ENCODE measurements at regions not wholly inside any gene's neighbourhood (a gene's known extent, or its start where the extent isn't known, plus 50 kb on each side); places are given as distances from the start of the nearest gene placed in this dataset.

DNA sequence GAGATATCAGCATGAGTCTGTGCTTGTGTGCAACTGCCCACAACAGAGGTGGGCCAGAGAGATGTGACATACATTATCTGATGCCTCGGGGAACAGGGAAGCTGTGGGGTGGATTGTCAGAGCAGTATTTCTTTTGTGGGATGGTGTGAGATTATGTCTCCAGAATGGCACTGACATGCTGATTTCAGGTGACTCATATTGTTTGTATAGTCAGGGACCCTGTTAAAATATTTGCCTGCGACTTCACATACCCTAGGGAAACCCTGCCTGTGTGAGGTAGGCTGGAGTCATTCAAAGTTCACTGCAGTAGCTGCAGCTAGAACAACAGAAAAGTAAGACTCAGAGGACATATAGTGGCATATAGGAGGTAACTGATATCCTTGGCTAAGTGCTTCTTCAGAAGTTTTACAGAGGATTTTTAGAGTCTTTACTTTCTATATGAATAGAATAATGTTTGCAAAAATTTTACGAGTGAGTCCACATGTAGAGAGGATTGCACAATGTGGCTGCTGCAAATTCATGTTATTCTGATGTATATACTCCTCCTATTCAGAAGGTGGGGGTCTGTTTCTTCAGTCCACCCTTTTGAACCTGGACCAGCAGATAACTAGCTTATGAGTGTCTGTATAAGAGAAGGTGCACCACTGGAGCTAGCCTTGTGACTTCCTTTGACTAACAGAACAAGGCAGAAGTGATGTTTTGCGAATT is 89.3 kb downstream of the MACIR start:
- DNase-seq (ENCODE audit: low read depth) = no peak
- TF ChIP-seq, protein P1, sequence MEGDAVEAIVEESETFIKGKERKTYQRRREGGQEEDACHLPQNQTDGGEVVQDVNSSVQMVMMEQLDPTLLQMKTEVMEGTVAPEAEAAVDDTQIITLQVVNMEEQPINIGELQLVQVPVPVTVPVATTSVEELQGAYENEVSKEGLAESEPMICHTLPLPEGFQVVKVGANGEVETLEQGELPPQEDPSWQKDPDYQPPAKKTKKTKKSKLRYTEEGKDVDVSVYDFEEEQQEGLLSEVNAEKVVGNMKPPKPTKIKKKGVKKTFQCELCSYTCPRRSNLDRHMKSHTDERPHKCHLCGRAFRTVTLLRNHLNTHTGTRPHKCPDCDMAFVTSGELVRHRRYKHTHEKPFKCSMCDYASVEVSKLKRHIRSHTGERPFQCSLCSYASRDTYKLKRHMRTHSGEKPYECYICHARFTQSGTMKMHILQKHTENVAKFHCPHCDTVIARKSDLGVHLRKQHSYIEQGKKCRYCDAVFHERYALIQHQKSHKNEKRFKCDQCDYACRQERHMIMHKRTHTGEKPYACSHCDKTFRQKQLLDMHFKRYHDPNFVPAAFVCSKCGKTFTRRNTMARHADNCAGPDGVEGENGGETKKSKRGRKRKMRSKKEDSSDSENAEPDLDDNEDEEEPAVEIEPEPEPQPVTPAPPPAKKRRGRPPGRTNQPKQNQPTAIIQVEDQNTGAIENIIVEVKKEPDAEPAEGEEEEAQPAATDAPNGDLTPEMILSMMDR (conservative IDR thresholded peaks at IDR 0.05; ENCODE audit: low read depth, low read length) = no peak
- no peak overlapping the region for H3K4me3 ChIP-seq (ENCODE audit: low read depth, low read length)

DNA sequence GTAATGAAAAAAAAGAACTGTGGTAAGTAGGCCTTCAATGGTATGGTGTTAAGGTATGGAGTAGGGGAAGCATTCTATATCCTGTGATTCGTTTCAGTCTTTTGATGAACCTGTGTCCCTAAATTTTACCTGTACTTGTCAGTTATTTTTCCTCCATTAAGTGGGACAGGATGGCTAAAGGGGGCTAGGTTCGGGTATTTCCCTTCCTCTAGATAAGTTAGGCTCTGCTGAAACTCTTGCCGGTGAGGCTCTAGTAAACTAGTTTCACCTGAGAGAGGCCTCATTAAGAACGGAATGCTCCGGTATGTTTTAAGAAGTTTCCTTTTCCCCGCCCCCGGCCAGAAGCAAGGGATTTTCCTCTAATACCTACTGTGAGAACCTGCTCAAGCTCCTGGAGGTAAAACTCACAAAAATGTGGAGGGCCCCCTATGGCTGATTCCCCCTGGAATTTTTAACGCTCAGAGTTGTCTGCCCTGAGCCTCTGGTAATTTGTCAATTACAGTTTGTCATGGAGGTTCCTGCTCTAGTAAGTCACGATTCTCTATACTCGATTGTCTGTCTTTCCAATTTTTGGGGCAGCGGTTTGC is 87.7 kb downstream of the MACIR start:
- no peak for DNase-seq (ENCODE audit: low read depth)
- TF ChIP-seq, protein P1 (conservative IDR thresholded peaks at IDR 0.05; ENCODE audit: low read depth, low read length) = no peak

DNA sequence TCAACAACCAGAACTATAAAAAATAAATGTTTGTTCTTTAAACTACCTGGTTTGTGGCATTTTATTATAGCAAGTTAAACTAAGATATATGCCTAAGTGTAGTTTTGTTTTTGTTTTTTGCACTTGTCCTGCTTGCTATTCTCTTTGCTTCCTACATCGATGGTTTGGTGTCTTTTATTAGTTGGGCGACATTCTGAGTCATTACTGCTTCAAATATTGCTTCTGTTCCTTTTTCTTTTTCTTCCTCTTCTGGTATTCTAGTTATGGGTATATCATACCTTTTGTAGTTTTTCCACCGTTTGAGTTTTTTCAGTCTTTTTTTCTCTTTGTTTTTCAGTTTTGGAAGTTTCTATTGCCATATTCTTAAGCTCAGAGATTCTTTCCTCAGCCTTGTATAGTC is 86.9 kb downstream of the MACIR start:
- no peak for DNase-seq (ENCODE audit: low read depth)
- TF ChIP-seq, protein P1 (conservative IDR thresholded peaks at IDR 0.05; ENCODE audit: low read depth, low read length) = no peak
- no peak overlapping the region for H3K4me3 ChIP-seq (ENCODE audit: low read depth, low read length)

More for the DNA sequence above, 87.7 kb downstream of the MACIR start:
- H3K4me3 ChIP-seq (ENCODE audit: low read depth, low read length) = no peak overlapping the region

DNA sequence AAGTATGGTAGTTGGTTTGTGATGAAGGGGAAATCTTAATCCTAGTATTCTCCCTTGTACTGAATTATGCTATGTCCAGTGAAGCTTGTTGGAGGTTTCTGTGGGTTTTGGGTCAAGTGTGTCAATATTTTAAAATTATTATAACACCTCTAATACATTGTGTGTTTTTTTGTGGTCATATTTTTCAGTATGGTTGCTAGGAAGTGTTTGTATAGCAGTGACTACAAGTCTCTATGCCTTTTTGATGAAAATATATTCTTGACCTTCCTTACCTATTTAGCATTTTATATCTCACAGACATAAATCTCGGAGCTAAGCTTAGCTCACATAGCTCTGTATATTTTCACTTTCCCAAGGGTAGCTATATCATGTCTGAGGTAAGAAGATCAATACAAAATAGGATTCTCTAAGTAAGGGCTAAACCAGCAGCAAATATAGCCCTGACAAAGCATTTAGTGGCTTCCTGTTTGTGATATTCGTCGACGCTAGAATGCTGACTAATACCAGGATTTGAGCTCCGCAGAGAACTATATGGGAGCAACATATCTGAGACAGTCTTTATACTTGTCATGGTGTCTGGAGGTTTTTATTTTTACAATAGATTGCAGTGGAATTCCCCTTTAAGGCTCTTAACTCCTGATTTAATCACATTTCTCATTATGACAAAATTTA is 82.3 kb downstream of the MACIR start:
- TF ChIP-seq, protein P1 (conservative IDR thresholded peaks at IDR 0.05; ENCODE audit: low read depth, low read length) = no peak
- H3K4me3 ChIP-seq (ENCODE audit: low read depth, low read length) = no peak overlapping the region
- no peak for DNase-seq (ENCODE audit: low read depth)

DNA sequence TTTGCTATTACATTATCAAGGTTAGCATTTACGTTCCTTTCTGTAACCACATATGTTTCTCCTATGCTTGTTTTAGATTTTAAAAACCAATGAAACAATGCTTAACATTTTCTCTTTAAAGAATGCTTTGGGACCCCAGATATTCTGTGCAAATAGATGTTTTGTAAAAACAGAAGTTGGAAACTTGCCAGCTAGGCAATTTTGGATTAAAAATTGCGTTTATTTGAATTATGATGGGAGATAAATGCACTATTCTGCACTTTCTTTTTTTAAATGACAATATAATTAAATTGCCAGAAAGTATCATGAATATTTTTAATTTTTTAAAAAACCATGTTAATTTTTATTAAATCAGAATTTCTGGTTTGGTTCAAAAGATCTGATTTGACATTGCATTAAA is 81.6 kb downstream of the MACIR start:
- H3K4me3 ChIP-seq (ENCODE audit: low read depth, low read length) = no peak overlapping the region
- DNase-seq (ENCODE audit: low read depth) = no peak
- TF ChIP-seq, protein P1 (conservative IDR thresholded peaks at IDR 0.05; ENCODE audit: low read depth, low read length) = no peak

DNA sequence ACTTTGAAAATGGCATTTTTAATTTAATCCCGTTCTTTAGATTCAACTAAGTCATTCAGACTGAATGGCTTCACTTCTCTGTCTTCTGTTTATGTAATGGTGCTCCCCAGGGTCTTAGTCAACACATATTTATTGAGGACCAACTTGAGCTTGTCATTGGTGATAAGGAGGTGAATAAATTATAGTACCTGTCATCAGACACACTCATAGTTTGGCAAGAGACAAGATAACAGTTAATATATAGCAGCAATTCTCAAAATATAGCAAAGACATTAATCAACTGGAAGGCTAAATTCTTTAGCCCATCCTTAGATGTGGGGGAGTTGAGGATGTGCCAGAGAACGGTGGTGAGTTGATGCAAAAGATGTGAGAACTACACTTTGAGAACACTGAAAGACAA is 78.4 kb downstream of the MACIR start:
- no peak for DNase-seq (ENCODE audit: low read depth)
- TF ChIP-seq, protein P1 (conservative IDR thresholded peaks at IDR 0.05; ENCODE audit: low read depth, low read length) = no peak

More for the DNA sequence above, 78.4 kb downstream of the MACIR start:
- H3K4me3 ChIP-seq (ENCODE audit: low read depth, low read length) = no peak overlapping the region
